NCI-H524 (cell line): ENCODE measurements at regions not wholly inside any gene's neighbourhood (a gene's known extent, or its start where the extent isn't known, plus 50 kb on each side); places are given as distances from the start of the nearest gene placed in this dataset.
"Not testable (repeated sequence)": the region's sequence is repeated elsewhere in the genome, so short reads cannot be mapped to it uniquely, and the experiment has no call there.

ENCODE experiments used
- DNase-seq, 2 experiments: peaks; one replicate each; lab custom pipeline; 2025; lab: John Stamatoyannopoulos, UW

GRCh38 chr1:145553795-145554194 is 54.0 kb upstream of the GPR89A start:
- DNase-seq, result not testable (repeated sequence)

GRCh38 chr1:145545055-145545454 is 62.7 kb upstream of the GPR89A start:
- DNase-seq, result no peak

DNA sequence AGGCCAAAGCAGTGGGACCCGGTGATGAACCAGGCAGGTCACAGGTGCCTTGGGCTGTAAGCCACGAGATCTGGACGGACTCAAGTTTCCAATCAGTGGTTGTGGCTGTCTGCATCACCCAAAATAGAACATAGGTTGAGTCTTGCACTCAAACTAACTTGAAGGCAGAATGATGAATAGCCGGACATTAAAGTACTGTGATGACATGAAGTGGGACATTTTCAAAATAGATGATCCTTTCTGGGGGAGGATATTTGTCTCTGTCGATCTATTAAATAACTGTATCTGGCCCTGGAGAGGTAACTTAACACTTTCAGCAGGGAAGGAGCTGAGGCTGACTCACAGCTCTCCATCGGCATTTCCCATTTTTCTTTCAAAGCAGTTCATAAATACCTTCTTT is 66.1 kb upstream of the GPR89A start:
- DNase-seq, result not testable (repeated sequence)

GRCh38 chr1:145541246-145541645 is 66.5 kb upstream of the GPR89A start:
- not testable (repeated sequence) for DNase-seq

- DNase-seq, result not testable (repeated sequence)
Observed at GRCh38 chr1:145538118-145538882, 69.5 kb upstream of the GPR89A start.

DNA sequence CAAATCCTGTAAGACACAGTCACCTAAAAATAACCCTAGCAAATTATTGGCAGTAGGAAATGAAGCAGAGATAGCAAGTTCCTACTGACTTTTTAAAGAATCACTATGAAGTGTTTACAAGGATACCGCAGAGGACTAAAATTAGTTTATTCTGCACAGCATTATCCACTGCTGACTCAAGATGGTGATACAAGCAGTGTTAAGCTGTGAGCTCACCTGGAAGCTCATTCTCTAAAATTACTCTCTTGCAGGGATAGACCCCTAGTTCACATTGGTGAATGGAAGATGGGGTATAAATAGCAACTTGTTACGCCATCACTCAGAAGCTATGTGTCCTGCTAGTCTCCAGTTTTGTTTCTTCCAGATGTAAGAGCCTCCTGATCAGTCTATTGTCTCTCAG is 70.8 kb upstream of the GPR89A start:
- not testable (repeated sequence) for DNase-seq

- not testable (repeated sequence) for DNase-seq
Observed at GRCh38 chr1:145535461-145535860, 72.3 kb upstream of the GPR89A start.

DNA sequence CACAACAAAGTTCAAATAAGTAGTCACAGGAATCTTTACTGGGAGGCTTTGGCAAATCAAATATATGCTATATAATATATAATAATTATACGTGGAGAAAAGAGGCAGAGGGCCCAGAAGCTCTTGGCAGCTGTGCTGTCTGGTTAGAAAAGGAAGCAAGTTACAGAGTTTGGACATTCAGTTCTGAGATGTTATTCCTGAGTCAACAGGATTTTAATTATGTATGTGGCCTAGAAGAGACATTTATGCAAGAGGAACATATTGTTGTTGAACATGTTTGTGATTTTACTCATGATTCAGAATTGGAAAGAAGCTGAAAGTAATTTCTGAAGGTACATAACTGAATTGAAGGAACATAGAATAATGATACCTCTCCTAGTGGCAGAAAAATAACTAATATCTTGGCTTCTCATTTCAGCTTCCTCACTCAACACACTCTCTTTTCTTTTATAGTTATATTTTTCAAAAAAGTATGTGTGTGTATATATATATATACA is 79.7 kb upstream of the GPR89A start:
- not testable (repeated sequence) for DNase-seq

- DNase-seq, result not testable (repeated sequence)
Observed at GRCh38 chr1:145520159-145520558, 87.6 kb upstream of the GPR89A start.

DNA sequence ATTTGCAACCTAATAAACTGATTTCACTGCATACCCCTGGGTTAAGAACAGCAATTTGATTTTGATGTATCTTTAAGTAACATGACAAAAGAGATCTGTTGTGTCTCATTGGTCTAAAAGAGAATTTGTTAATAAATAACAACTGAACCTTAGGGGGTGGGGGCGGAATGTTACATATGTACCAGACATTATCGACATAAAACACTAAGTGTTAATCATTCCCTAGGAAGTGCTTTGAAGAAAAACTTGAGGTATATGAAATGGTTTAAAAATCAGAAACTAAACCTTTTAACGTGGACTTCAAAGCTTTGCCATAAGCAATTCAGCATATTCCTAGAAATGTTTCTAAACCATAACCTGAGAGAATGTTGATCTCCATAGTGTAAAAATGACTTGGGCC is 88.5 kb upstream of the GPR89A start:
- not testable (repeated sequence) for DNase-seq

- peak in 1 of 2 experiments; percentile 38 for DNase-seq
Observed at GRCh38 chr1:145513017-145513416, 87.6 kb upstream of the NBPF20 start.

GRCh38 chr1:145508053-145508452 is 82.7 kb upstream of the NBPF20 start:
- not testable (repeated sequence) for DNase-seq

- not testable (repeated sequence) for DNase-seq
Observed at GRCh38 chr1:145505663-145506647, 80.6 kb upstream of the NBPF20 start.

DNA sequence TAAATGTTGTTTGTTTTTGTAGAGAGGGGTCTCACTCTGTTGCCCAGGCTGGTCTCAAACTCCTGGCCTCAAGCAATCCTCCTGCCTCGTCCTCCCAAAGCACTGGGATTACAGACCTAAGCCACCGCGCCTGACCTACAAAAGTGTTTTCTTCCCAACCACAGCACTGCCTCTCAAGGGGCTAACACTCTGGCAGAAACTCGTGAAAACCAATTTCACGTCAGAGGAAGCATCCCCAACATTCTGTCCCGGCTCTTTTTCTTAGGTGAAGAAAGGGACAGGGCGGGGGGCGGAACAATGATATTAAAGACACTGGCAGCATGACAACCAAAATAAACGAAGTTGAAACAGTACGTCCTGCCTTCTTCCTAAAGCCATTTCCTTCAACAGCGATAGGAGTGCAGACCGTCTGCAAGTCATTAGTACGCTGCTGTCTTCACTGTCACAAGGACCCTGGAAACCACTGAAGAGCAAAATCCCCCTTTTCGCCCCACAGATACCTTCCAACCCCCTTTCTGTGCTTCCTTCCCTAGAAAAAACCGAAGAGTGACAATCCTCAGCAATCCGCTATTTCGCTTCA is 79.5 kb upstream of the NBPF20 start:
- DNase-seq, result not testable (repeated sequence)

DNA sequence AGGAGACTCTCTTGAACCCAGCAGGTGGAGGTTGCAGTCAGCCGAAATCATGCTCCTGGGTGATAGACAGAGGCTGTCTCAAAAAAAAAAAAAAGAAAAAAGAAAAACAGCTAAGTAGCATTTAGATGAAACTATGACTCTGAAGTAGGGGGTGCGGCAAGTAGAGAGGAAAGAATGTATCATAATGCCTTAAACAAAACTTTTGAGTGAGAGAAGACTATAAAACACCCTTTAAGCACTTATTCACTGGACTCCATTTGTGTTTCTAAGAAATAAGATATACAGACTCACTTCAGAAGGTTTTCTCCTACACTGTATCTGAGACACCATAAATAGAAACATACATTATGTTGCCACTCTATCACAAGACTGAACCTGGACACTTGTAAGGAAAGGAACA is 78.9 kb upstream of the NBPF20 start:
- DNase-seq, result not testable (repeated sequence)

DNA sequence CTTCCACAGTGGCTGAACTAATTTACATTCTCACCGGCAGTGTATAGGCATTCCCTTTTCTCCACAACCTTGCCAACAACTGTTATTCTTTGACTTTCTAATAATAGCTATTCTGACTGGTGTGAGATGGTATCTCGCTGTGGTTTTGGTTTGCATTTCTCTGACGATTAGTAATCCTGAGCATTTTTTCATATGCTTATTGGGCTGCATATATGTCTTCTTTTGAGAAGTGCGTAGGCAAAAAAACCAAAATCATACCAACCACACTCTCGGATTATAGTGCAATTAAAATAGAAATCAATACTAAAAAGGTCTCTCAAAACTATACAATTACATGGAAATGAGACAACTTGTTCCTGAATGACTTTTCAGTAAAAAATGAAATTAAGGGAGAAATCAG is 74.8 kb upstream of the NBPF20 start:
- DNase-seq, result not testable (repeated sequence)

- not testable (repeated sequence) for DNase-seq
Observed at GRCh38 chr1:145495077-145495871, 69.9 kb upstream of the NBPF20 start.

- not testable (repeated sequence) for DNase-seq
Observed at GRCh38 chr1:145488193-145488933, 63.0 kb upstream of the NBPF20 start.

GRCh38 chr1:145487156-145487555 is 61.8 kb upstream of the NBPF20 start:
- DNase-seq, result not testable (repeated sequence)

DNA sequence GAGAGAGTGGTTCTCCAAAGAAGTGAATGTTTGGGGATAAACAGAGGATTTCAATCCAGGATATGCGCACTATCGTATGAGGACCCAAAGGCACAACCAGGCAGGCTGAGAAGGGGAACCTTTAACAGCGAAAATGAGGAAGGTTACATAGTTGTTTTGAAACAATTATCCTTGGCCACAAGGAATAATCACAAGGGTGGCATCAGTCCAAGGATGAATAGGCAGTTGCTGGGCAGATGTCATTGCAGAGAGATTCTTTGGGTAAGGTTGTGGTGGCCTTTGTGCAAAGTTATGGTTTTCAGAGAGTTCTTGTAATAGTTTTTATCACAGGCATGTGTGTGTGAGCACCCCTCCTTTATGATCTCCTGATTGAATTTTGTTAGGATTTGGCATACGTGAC is 58.9 kb upstream of the NBPF20 start:
- DNase-seq, result not testable (repeated sequence)
